ENCODE measurements at regions not wholly inside any gene's neighbourhood (a gene's known extent, or its start where the extent isn't known, plus 50 kb on each side); places are given as distances from the start of the nearest gene placed in this dataset.

DNA sequence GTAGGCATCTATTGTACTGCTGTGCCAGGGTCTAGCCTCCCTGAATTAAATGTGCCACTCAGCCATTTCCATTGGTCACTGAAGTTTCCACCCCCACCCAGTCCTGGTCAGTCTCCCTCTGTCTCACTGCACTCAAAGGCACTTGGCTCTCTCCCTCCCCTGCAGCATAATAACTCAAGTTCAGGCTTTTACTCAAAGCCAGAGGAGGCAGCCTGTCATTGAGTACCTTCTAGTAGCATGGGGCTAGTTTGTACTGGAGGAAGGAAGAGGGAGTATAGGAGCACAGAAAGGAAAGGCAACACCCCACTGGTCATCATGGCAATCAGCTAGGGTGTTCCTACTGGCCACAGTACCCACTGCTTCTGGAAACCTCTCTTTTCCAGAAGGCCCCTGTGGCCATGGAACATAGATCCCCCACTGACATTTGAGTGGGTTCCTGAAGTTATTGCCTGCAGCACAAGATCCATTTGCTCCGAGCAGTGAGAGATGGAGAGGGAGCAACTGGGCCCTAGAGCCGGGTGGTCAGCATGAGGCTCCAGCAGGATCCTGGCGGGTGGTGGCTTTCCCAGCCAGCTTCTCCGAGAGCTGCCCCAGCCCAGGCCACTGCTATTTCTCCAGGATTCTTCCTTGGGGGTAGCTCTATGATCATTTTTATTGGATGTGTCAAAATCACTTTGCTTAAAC lies 89.9 kb upstream of the CPEB4 start:
- Histone ChIP-seq H3K79me2 (ENCODE audit: control insufficient read depth, low read length) (no peaks in the 10 kb centered on the region), H3K4me2 (ENCODE audit: low read length) (no peak overlapping the region), H3F3A (ENCODE audit: control insufficient read depth, insufficient read depth) (no peaks in the 10 kb centered on the region), H3K27ac (ENCODE audit: low read depth, low read length) (no peak overlapping the region), H3K9me3 (ENCODE audit: control insufficient read depth, insufficient read depth, low read length) (no peaks in the 10 kb centered on the region), H3K36me3 (ENCODE audit: control insufficient read depth, low read length) (no peaks in the 10 kb centered on the region), H3K27me3 (ENCODE audit: control insufficient read depth, low read length) (no peaks in the 10 kb centered on the region), H3K4me3 (ENCODE audit: low read length) (no peak overlapping the region), H3K4me1 (ENCODE audit: control insufficient read depth, low read length) (no peaks in the 10 kb centered on the region), H4K20me1 (ENCODE audit: control insufficient read depth, insufficient read depth, low read depth, low read length) (no peaks in the 10 kb centered on the region), H3K9me2 (replicated peaks; ENCODE audit: control insufficient read depth, low read length) (no peaks in the 10 kb centered on the region)
- TF ChIP-seq, protein P1, sequence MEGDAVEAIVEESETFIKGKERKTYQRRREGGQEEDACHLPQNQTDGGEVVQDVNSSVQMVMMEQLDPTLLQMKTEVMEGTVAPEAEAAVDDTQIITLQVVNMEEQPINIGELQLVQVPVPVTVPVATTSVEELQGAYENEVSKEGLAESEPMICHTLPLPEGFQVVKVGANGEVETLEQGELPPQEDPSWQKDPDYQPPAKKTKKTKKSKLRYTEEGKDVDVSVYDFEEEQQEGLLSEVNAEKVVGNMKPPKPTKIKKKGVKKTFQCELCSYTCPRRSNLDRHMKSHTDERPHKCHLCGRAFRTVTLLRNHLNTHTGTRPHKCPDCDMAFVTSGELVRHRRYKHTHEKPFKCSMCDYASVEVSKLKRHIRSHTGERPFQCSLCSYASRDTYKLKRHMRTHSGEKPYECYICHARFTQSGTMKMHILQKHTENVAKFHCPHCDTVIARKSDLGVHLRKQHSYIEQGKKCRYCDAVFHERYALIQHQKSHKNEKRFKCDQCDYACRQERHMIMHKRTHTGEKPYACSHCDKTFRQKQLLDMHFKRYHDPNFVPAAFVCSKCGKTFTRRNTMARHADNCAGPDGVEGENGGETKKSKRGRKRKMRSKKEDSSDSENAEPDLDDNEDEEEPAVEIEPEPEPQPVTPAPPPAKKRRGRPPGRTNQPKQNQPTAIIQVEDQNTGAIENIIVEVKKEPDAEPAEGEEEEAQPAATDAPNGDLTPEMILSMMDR (IDR thresholded peaks at IDR 0.05; ENCODE audit: low read depth, low read length, poor library complexity, severe bottlenecking) = no peak
- TF ChIP-seq EZH2phosphoT487 (IDR thresholded peaks at IDR 0.05; ENCODE audit: borderline replicate concordance, low read length) = no peak

DNA sequence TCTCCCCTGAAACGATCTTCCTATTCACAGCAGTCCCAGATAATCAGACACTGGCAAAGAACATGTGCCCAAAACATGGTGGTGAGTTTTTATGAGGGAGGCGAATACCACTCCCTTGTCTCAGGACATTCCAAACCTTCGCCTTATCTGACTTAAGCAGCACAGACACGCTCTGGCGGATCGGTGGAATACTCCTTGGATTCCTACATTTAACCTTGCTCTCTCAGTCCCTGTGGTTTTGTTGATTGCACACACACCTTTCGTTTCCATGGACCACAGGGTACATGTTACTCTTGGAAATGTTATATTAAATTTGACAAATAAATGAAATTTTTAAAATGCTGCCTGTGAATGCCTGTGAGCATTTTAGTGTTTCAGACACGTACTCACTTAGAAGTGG lies 87.8 kb upstream of the CPEB4 start:
- no peaks in the 10 kb centered on the region for H3F3A ChIP-seq (ENCODE audit: control insufficient read depth, insufficient read depth)
- H3K79me2 ChIP-seq (ENCODE audit: control insufficient read depth, low read length) = no peaks in the 10 kb centered on the region
- H3K9me3 ChIP-seq (ENCODE audit: control insufficient read depth, insufficient read depth, low read length) = no peaks in the 10 kb centered on the region
- H3K4me3 ChIP-seq (ENCODE audit: low read length) = no peak overlapping the region
- no peaks in the 10 kb centered on the region for H4K20me1 ChIP-seq (ENCODE audit: control insufficient read depth, insufficient read depth, low read depth, low read length)
- H3K9me2 ChIP-seq (replicated peaks; ENCODE audit: control insufficient read depth, low read length) = no peaks in the 10 kb centered on the region
- H3K4me2 ChIP-seq (ENCODE audit: low read length) = no peak overlapping the region
- no peak overlapping the region for H3K27ac ChIP-seq (ENCODE audit: low read depth, low read length)
- H3K4me1 ChIP-seq (ENCODE audit: control insufficient read depth, low read length) = no peaks in the 10 kb centered on the region
- no peaks in the 10 kb centered on the region for H3K36me3 ChIP-seq (ENCODE audit: control insufficient read depth, low read length)
- H3K27me3 ChIP-seq (ENCODE audit: control insufficient read depth, low read length) = no peaks in the 10 kb centered on the region
- TF ChIP-seq EZH2phosphoT487 (IDR thresholded peaks at IDR 0.05; ENCODE audit: borderline replicate concordance, low read length) = no peak

DNA sequence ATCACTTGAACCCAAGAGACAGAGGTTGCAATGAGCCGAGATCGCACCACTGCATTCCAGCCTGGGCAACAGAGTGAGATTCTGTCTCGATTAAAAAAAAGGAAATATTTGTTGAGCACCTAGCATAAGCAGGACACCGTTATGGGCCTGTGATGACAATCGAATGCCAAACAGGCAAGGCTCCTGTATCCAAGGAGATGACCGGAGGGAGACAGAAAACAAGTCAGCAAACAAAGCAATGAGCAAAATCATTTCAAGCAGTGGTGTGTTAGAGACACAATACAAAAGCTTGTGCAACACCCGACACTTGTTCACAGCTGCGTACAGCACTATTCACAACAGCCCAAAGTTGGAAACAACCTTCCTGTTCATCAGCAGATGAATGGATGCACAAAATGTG lies 87.1 kb upstream of the CPEB4 start:
- H3K27me3 ChIP-seq (ENCODE audit: control insufficient read depth, low read length) = no peaks in the 10 kb centered on the region
- no peak for TF ChIP-seq EZH2phosphoT487 (IDR thresholded peaks at IDR 0.05; ENCODE audit: borderline replicate concordance, low read length)
- TF ChIP-seq, protein P1 (IDR thresholded peaks at IDR 0.05; ENCODE audit: low read depth, low read length, poor library complexity, severe bottlenecking) = no peak
- no peak overlapping the region for H3K4me3 ChIP-seq (ENCODE audit: low read length)
- H3K9me3 ChIP-seq (ENCODE audit: control insufficient read depth, insufficient read depth, low read length) = no peaks in the 10 kb centered on the region
- H3K79me2 ChIP-seq (ENCODE audit: control insufficient read depth, low read length) = no peaks in the 10 kb centered on the region
- no peaks in the 10 kb centered on the region for H4K20me1 ChIP-seq (ENCODE audit: control insufficient read depth, insufficient read depth, low read depth, low read length)
- no peak overlapping the region for H3K4me2 ChIP-seq (ENCODE audit: low read length)
- H3F3A ChIP-seq (ENCODE audit: control insufficient read depth, insufficient read depth) = no peaks in the 10 kb centered on the region
- H3K36me3 ChIP-seq (ENCODE audit: control insufficient read depth, low read length) = no peaks in the 10 kb centered on the region
- no peaks in the 10 kb centered on the region for H3K9me2 ChIP-seq (replicated peaks; ENCODE audit: control insufficient read depth, low read length)
- no peak overlapping the region for H3K27ac ChIP-seq (ENCODE audit: low read depth, low read length)
- no peaks in the 10 kb centered on the region for H3K4me1 ChIP-seq (ENCODE audit: control insufficient read depth, low read length)

DNA sequence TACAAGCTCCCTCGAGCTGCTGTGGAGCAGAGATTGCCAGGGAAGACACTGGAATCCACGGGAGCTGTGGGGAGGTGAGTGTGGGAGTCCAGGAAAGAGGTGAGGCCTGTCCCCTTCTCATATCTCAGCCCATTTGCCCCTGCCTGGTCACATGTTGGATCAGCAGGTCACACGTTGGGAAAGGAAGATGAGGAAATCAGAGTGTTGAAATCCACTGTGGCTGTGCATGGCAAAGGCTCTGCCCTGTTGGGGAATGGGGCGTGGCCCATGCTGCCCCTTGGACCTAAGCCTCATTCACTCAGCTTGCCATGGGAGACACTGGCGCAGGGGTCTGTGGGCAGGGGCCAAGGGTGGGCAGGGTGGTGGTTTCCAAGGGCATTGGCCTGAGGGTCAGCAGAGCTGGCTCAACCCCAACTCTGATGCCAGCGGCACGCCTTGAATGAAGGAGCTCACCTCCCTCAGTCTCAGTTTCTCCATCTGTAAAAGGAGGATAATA lies 85.4 kb upstream of the CPEB4 start:
- Histone ChIP-seq H3K27ac (ENCODE audit: low read depth, low read length) (no peak overlapping the region), H3K4me1 (ENCODE audit: control insufficient read depth, low read length) (no peaks in the 10 kb centered on the region), H3K27me3 (ENCODE audit: control insufficient read depth, low read length) (no peaks in the 10 kb centered on the region), H3K4me3 (ENCODE audit: low read length) (no peak overlapping the region), H3K36me3 (ENCODE audit: control insufficient read depth, low read length) (no peaks in the 10 kb centered on the region), H3K9me3 (ENCODE audit: control insufficient read depth, insufficient read depth, low read length) (no peaks in the 10 kb centered on the region), H3K9me2 (replicated peaks; ENCODE audit: control insufficient read depth, low read length) (no peaks in the 10 kb centered on the region), H3F3A (ENCODE audit: control insufficient read depth, insufficient read depth) (no peaks in the 10 kb centered on the region), H3K79me2 (ENCODE audit: control insufficient read depth, low read length) (no peaks in the 10 kb centered on the region), H3K4me2 (ENCODE audit: low read length) (no peak overlapping the region), H4K20me1 (ENCODE audit: control insufficient read depth, insufficient read depth, low read depth, low read length) (no peaks in the 10 kb centered on the region)
- no peak for TF ChIP-seq EZH2phosphoT487 (IDR thresholded peaks at IDR 0.05; ENCODE audit: borderline replicate concordance, low read length)
- TF ChIP-seq, protein P1 (IDR thresholded peaks at IDR 0.05; ENCODE audit: low read depth, low read length, poor library complexity, severe bottlenecking) = no peak
